Endothelial cell of umbilical vein (primary cell): ENCODE measurements at regions not wholly inside any gene's neighbourhood (a gene's known extent, or its start where the extent isn't known, plus 50 kb on each side); places are given as distances from the start of the nearest gene placed in this dataset.

Source experiments
- BruUV-seq: library from RNA; stranded (reverse); fragments of 400-500 nt; replicated peaks from 2 replicates; lab custom pipeline; 2021; lab: Mats Ljungman, UMichigan
- CTCF ChIA-PET: fragments of 300-600, 350-600 bp; sonication (Branson Sonifier 250); formaldehyde crosslinking; loops from one replicate; lab custom pipeline; 2021; ENCODE audit warnings: antibody characterized with exemption, inconsistent platforms; lab: Charles Lee
- POLR2A ChIA-PET: fragments of 300-600, 350-600 bp; sonication (Branson Sonifier 250); formaldehyde crosslinking; loops from one replicate; lab custom pipeline; 2021; ENCODE audit warnings: antibody characterized with exemption, inconsistent platforms; lab: Charles Lee
- DNase-seq: peaks from one replicate; pipeline ENCODE4 v3.0.0-alpha.2; 2011; ENCODE audit warnings: low read depth, low spot score
- FAIRE-seq: peaks from 2 replicates; lab custom pipeline; 2011; peaks lifted over from hg19 to GRCh38; lab: Jason Lieb, UNC
- H2AFZ ChIP-seq: 2 replicates; pipeline ENCODE4 v1.6.0; 2012; ENCODE audit warnings: low read depth, low read length, control low read depth, inconsistent platforms
- H3K27ac ChIP-seq: 2 replicates; pipeline ENCODE4 v1.5.1; 2011; ENCODE audit warnings: low read depth, mild to moderate bottlenecking, control low read depth, low read length, moderate library complexity; ENCODE audit not compliant: insufficient read depth
- H3K27me3 ChIP-seq, 2 experiments: 2 replicates each; pipeline versions ENCODE4 v1.6.0 to v1.6.1; 2011; ENCODE audit warnings: low read length in 2 of 2, mixed read lengths in 1 of 2; ENCODE audit not compliant: control insufficient read depth in 2 of 2, insufficient read depth in 2 of 2
- H3K36me3 ChIP-seq, 2 experiments: 2 replicates in 1 of 2; 3 replicates in 1 of 2; pipeline ENCODE4 v1.5.1; 2011; ENCODE audit warnings: low read length in 2 of 2, mild to moderate bottlenecking in 1 of 2, moderate library complexity in 1 of 2; ENCODE audit not compliant: control insufficient read depth in 2 of 2, insufficient read depth in 2 of 2; ENCODE audit errors: extremely low read depth in 1 of 2
- H3K4me1 ChIP-seq: 3 replicates; pipeline ENCODE4 v1.5.1; 2011; ENCODE audit warnings: mild to moderate bottlenecking, low read length; ENCODE audit not compliant: control insufficient read depth, insufficient read depth; ENCODE audit errors: extremely low read depth
- H3K4me2 ChIP-seq: 2 replicates; pipeline ENCODE4 v1.6.1; 2011; ENCODE audit warnings: low read length, control low read depth, mixed read lengths; ENCODE audit not compliant: insufficient read depth
- H3K4me3 ChIP-seq, 3 experiments: fragments of 200-600 bp in 1 of 3; sonication (generic), shearing (Covaris generic) in 1 of 3; replicated peaks in 1 of 3; 2 replicates each; pipeline ENCODE4 v1.5.1; 2011 to 2016; ENCODE audit warnings: control low read depth in 3 of 3, low read length in 3 of 3, mild to moderate bottlenecking in 2 of 3, inconsistent platforms in 1 of 3, low read depth in 1 of 3, moderate library complexity in 1 of 3; ENCODE audit not compliant: insufficient read depth in 1 of 3
- H3K79me2 ChIP-seq: 2 replicates; pipeline ENCODE4 v1.6.0; 2012; ENCODE audit warnings: low read length, inconsistent platforms; ENCODE audit not compliant: control insufficient read depth, insufficient read depth
- H3K9ac ChIP-seq: replicated peaks from 2 replicates; pipeline ENCODE3; 2011; ENCODE audit warnings: low read length, control low read depth; ENCODE audit not compliant: insufficient read depth; ENCODE audit errors: extremely low read depth
- H3K9me1 ChIP-seq: replicated peaks from 3 replicates; pipeline ENCODE4 v1.6.0; 2011; ENCODE audit warnings: mild to moderate bottlenecking, low read length; ENCODE audit not compliant: control insufficient read depth, insufficient read depth; ENCODE audit errors: extremely low read depth
- H3K9me3 ChIP-seq: replicated peaks from 2 replicates; pipeline ENCODE4 v1.5.1; 2012; ENCODE audit warnings: low read length, inconsistent platforms; ENCODE audit not compliant: control insufficient read depth, insufficient read depth
- H4K20me1 ChIP-seq: replicated peaks from 2 replicates; pipeline ENCODE3; 2011; ENCODE audit warnings: mild to moderate bottlenecking, low read length; ENCODE audit not compliant: control insufficient read depth, insufficient read depth; ENCODE audit errors: extremely low read depth
- CTCF ChIP-seq, 2 donors: IDR thresholded peaks; 1 replicate in 1 of 2; 2 replicates in 1 of 2; pipeline ENCODE4 v1.5.1; 2011; ENCODE audit warnings: low read length in 2 of 2, mild to moderate bottlenecking in 2 of 2, moderate library complexity in 2 of 2, control low read depth in 1 of 2, inconsistent platforms in 1 of 2, low read depth in 1 of 2; ENCODE audit not compliant: insufficient read depth in 1 of 2; ENCODE audit errors: extremely low read depth in 1 of 2
- EZH2 ChIP-seq: IDR thresholded peaks from 2 replicates; pipeline ENCODE4 v1.6.1; 2012; ENCODE audit warnings: borderline replicate concordance, low read depth, mild to moderate bottlenecking, moderate library complexity, low read length, inconsistent platforms; ENCODE audit not compliant: severe bottlenecking
- FOS ChIP-seq: IDR thresholded peaks from 2 replicates; pipeline ENCODE4 v1.6.1; 2011; ENCODE audit warnings: mild to moderate bottlenecking, low read length, moderate library complexity, borderline replicate concordance; ENCODE audit not compliant: insufficient read depth
- GATA2 ChIP-seq: IDR thresholded peaks from 2 replicates; pipeline ENCODE4 v1.7.0; 2011; ENCODE audit warnings: low read depth, mild to moderate bottlenecking, moderate library complexity, mixed read lengths, low read length; ENCODE audit not compliant: insufficient read length, insufficient read depth
- JUN ChIP-seq: IDR thresholded peaks from 2 replicates; pipeline ENCODE4 v1.6.1; 2011; ENCODE audit warnings: borderline replicate concordance, low read depth; ENCODE audit not compliant: insufficient read length, insufficient read depth
- MYC ChIP-seq: IDR thresholded peaks from one replicate; pipeline ENCODE4 v1.6.1; 2011; ENCODE audit warnings: mild to moderate bottlenecking, low read depth, low read length
- POLR2A ChIP-seq: IDR thresholded peaks from 2 replicates; pipeline ENCODE4 v1.6.1; 2012; ENCODE audit warnings: low read depth, mild to moderate bottlenecking, control low read depth, low read length
- POLR2AphosphoS5 ChIP-seq: IDR thresholded peaks from 2 replicates; pipeline ENCODE4 v1.6.1; 2012; ENCODE audit warnings: low read depth, mild to moderate bottlenecking, control low read depth, low read length, moderate library complexity; ENCODE audit not compliant: insufficient read depth
- dilution Hi-C: fragments of 300-500 bp; cut with MboI; formaldehyde crosslinking; loops from one replicate; pipeline ENCODE4 v1.15.0; 2019; ENCODE audit warnings: low sequenced_read_pairs; ENCODE audit not compliant: extremely low pct_ligation_motif_present
- intact Hi-C: fragments of 100-400 bp; cut with micrococcal nuclease; formaldehyde crosslinking; loops from one replicate; pipeline ENCODE4 v1.10.0; 2022
- TF ChIP-seq, protein P1 (sequence below): IDR thresholded peaks from 2 replicates; pipeline ENCODE4 v1.6.1; 2011; ENCODE audit not compliant: insufficient read depth, insufficient read length

DNA sequence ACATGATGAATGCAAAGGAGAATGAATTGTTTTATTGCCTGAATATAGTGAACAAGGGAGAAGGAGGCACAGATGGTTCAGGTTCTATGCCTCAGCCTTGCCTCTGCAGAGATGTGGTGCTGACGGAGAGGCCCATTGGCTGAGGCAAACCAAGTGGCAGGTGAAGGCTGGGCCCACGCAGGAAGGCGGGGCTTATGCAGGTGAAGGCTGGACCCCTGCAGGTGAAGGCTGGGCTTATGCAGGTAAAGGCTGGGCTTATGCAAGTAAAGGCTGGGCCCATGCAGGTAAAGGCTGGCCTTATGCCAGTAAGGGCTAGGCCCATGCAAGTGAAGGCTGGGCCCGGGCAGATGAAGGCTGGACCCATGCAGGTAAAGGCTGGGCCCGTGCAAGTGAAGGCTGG lies 414.7 kb downstream of the LRATD1 start:
- Histone ChIP-seq H3K4me3 (no peak overlapping the region), H3K4me2 (no peak overlapping the region), H3K27ac (no peak overlapping the region), H3K4me1 (no peaks in the 10 kb centered on the region), H3K79me2 (no peaks in the 10 kb centered on the region), H3K9ac (no peak overlapping the region), H3K9me3 (no peaks in the 10 kb centered on the region), H3K27me3 (no peaks in the 10 kb centered on the region), H2AFZ (no peak overlapping the region), H4K20me1 (no peaks in the 10 kb centered on the region), H3K9me1 (no peaks in the 10 kb centered on the region), H3K36me3 (no peaks in the 10 kb centered on the region)
- FAIRE-seq (no peak), DNase-seq (no peak)
- TF ChIP-seq JUN: no peak
- intact Hi-C loops: no loop called here
- BruUV-seq: no TSS peak
- dilution Hi-C loops: no loop called here
- POLR2A ChIA-PET: no interaction called here
- CTCF ChIA-PET: no interaction called here

GRCh38 chr2:15048000-15048399 lies 415.5 kb downstream of the LRATD1 start:
- Histone ChIP-seq H3K9ac (no peak overlapping the region), H3K27me3 (no peaks in the 10 kb centered on the region), H2AFZ (no peak overlapping the region), H3K9me3 (no peaks in the 10 kb centered on the region), H3K4me3 (no peak overlapping the region), H3K4me2 (no peak overlapping the region), H4K20me1 (no peaks in the 10 kb centered on the region), H3K36me3 (no peaks in the 10 kb centered on the region), H3K4me1 (no peaks in the 10 kb centered on the region), H3K79me2 (no peaks in the 10 kb centered on the region), H3K27ac (no peak overlapping the region), H3K9me1 (no peaks in the 10 kb centered on the region)
- intact Hi-C loops: no loop called here
- DNase-seq (no peak), FAIRE-seq (no peak)
- CTCF ChIA-PET: no interaction called here
- POLR2A ChIA-PET: no interaction called here
- dilution Hi-C loops: no loop called here
- TF ChIP-seq, protein P1, sequence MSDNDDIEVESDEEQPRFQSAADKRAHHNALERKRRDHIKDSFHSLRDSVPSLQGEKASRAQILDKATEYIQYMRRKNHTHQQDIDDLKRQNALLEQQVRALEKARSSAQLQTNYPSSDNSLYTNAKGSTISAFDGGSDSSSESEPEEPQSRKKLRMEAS: no peak
- TF ChIP-seq POLR2A (no peak), FOS (no peak), JUN (no peak), MYC (no peak), GATA2 (no peak), CTCF (IDR thresholded peaks at IDR 0.05; ENCODE audit: extremely low read depth in 1 of 2, insufficient read depth in 1 of 2, low read depth in 1 of 2, low read length in 2 of 2) (no peak), EZH2 (no peak), POLR2AphosphoS5 (no peak)
- BruUV-seq: no TSS peak
